ENCODE measurements at regions not wholly inside any gene's neighbourhood (a gene's known extent, or its start where the extent isn't known, plus 50 kb on each side); places are given as distances from the start of the nearest gene placed in this dataset.

DNA sequence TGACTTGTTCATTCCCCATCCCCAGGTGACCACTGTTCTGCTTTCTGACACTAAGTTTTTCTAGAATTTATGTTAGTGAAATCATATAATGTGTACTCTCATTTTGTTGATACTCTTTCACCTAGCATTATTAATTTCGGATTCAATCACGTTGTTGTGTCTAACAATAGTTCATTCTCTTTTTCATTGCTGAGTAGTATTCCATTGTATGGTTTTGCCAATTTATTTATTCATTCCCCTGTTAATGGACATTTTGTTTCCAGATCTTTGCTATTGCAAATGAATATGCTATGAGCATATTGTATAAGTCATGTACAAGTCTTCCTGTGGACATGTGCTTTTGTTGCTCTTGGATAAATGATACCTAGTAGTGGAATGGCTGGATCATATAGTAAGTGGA is 146.4 kb downstream of the FAM204A start:
- no peak for DNase-seq (ENCODE audit: low spot score)
- intact Hi-C loops (cut with DNase I), result no loop called here

GRCh38 chr10:118193642-118194041 is 146.9 kb upstream of the RAB11FIP2 start:
- intact Hi-C loops (cut with DNase I), result no loop called here
- no peak for DNase-seq (ENCODE audit: low spot score)

DNA sequence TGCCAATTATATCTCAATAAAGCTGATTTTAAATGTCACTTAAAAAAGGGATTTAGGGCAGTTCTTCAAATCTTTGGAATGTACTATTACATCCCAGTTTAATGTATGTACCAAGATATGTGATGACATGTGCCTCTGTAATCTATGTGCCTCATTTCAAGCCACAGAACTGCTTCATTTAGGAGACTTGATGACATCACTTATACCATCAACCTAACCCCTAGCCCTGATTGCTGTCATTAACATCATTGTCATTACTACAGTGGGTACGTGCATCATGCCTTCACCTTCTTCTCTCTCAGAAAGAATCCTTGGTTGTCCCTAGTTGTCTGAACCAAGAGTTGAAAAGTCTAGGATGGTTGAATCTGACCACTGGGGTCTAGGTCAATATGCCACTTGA is 134.3 kb upstream of the RAB11FIP2 start:
- intact Hi-C loops (cut with DNase I), result no loop called here
- no peak for DNase-seq (ENCODE audit: low spot score)

DNA sequence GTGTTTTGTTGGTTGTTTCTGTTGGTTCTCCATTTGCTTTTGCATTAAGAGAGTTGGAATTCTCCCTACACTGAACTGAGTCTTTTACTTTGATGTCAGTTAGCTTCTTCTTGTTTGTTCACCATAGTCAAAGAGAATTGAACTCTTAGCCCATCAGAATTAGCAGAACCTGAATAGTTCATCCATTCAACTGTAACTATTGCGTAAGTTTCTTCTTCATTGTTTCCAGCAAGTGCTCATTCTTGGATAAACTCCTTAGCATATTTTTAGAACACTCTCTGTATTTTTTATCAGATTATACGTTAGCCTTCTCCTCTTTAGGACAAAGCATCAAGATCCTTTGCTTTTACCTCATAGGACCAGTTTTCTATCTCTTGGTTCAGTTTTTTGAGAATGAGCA is 128.4 kb upstream of the RAB11FIP2 start:
- no peak for DNase-seq (ENCODE audit: low spot score)
- intact Hi-C loops (cut with DNase I), result no loop called here

- intact Hi-C loops (cut with DNase I), result no loop called here
- DNase-seq (ENCODE audit: low spot score), result no peak
Measured at GRCh38 chr10:118173296-118173695, 126.6 kb upstream of the RAB11FIP2 start.

DNA sequence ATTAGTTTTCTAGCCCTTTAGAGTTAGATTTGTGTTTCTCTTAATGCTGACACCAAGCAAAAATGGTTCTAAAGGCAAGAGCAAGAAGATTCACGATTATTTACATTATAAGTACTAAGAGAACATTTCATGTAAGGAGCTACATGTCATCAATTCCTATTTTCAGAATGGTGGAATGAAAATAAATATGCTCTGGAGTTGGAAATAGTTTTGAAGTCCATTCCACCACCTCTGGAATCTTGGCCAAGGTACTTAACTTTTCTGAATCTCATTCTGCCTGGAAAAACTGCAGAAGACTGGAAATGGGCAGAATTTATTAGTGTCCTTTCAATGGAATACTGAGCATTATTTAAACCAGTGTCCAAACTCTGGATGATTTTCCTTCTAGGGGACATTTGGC is 125.1 kb upstream of the RAB11FIP2 start:
- DNase-seq (ENCODE audit: low spot score), result no peak
- intact Hi-C loops (cut with DNase I), result no loop called here

GRCh38 chr10:118167056-118167700 is 120.4 kb upstream of the RAB11FIP2 start:
- intact Hi-C loops (cut with DNase I), result no loop called here
- DNase-seq (ENCODE audit: low spot score), result no peak

- intact Hi-C loops (cut with DNase I), result no loop called here
- DNase-seq (ENCODE audit: low spot score), result no peak
Measured at GRCh38 chr10:118163217-118163616, 116.5 kb upstream of the RAB11FIP2 start.

GRCh38 chr10:118161461-118162246 is 114.9 kb upstream of the RAB11FIP2 start:
- no peak for DNase-seq (ENCODE audit: low spot score)
- intact Hi-C loops (cut with DNase I), result no loop called here

DNA sequence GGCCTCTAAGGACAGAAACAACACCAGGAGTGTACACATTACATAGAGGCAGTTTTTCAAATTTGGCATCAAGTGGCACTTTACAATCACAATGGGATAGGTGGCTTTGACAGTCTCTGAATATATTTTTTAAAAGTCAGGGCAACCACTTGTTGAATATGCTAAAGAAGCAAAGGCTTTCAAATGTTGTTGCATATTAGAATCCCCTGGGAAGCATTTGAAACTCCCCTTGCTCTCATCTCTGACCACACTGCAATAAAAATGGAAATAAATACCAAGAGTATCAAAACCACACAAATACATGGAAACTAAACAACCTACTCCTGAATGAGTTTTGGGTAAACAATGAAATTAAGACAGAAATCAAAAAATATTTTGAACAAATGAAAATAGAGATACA is 106.5 kb upstream of the RAB11FIP2 start:
- intact Hi-C loops (cut with DNase I), result no loop called here
- no peak for DNase-seq (ENCODE audit: low spot score)

GRCh38 chr10:118151461-118151860 is 104.7 kb upstream of the RAB11FIP2 start:
- intact Hi-C loops (cut with DNase I), result no loop called here
- DNase-seq (ENCODE audit: low spot score), result no peak

- intact Hi-C loops (cut with DNase I), result no loop called here
- no peak for DNase-seq (ENCODE audit: low spot score)
Measured at GRCh38 chr10:118148247-118148646, 101.5 kb upstream of the RAB11FIP2 start.

GRCh38 chr10:118145256-118145655 is 98.5 kb upstream of the RAB11FIP2 start:
- DNase-seq (ENCODE audit: low spot score), result no peak
- intact Hi-C loops (cut with DNase I), result no loop called here

DNA sequence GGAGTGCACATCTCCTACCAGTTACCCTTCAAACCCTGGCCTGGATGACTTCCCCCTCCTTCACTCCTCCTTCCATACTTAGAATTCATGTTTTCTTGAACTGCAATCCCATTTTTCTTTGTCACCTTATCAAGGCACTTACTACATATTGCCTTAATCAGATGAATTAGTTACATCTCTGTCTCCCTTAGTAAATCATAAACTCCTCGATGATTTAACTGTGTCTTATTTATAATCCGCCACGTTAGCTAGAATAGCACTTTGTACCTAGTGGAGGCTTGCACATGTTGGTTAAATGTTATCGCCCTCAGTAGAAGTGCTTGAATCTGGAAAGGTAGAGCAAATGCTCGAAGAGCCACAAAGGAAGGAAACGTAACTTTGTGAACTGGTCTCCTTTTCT is 94.7 kb upstream of the RAB11FIP2 start:
- DNase-seq (ENCODE audit: low spot score), result no peak
- intact Hi-C loops (cut with DNase I), result no loop called here

GRCh38 chr10:118139321-118139720 is 92.6 kb upstream of the RAB11FIP2 start:
- DNase-seq (ENCODE audit: low spot score), result no peak
- intact Hi-C loops (cut with DNase I), result no loop called here

- intact Hi-C loops (cut with DNase I), result no loop called here
- no peak for DNase-seq (ENCODE audit: low spot score)
Measured at GRCh38 chr10:118128675-118129074, 81.9 kb upstream of the RAB11FIP2 start.

DNA sequence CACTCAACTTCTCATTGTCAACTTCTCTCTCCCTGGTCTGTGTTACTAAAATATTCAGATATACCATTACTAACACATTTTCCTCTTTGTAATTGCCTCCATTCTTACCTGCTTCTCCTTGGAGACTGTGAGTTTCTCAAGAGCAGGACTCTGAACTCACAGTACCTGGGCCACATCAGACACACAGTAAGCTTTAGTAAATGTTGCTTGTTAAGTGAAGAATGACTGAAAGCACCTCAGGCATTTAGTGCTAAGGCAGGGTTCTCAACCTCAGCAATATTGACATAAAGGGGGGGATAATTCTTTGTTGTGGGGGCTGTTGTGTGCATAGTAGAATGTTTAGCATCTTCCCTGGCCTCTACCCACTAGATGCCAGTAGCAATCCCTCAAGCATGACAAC is 72.0 kb upstream of the RAB11FIP2 start:
- DNase-seq (ENCODE audit: low spot score), result no peak
- intact Hi-C loops (cut with DNase I), result no loop called here

DNA sequence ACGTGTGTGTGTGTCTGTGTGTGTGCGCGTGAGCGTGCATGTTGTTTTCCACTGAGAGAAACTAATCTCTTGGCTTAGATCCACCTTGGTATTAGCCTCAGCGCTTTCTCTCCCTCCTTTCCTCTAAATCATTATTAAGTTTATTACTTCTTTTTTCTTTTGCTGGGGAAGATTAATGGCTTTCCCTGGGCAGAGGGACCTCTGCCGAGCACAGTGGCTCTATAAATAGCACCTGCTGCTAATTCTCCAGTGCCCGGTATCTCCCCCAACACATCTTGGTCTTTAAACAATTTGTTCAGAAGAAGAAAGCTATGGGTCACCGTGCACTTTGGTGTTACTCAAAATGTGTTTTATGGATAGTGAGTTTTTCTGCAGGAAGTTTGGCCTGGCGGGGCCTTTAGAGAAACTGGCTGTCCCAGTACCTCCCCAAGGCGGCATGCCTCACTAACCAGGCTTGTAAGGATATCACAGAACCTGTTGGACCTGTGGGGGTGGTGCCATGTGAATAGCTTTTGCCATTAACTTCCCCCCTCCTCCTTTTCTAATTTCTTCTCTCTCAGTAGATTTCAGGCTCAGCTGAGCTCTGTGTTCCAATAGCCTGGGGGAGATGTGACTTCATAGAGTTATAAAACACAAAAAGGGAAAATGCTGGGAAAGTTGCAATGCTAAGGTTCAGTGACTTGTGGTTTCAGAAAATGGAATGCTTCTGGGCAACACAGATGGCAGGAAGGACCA is 70.1 kb upstream of the RAB11FIP2 start:
- intact Hi-C loops (cut with DNase I), result no loop called here
- no peak for DNase-seq (ENCODE audit: low spot score)

DNA sequence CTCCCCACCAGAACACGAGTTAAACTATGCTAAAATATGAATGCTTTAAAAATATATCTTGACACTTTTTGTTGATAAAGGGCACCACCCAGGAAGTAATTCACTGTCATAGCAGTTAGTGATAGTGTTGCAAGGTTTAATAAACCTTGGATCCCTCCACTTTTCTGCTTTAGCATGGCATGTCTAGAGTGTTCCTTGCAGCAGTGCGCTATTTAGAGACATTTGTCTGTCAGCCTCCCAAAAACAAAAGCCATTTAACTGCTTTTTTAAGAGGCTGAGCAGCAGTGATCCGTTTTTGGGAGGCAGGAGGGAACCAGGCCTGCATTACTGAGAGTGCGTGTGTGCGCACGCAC is 69.6 kb upstream of the RAB11FIP2 start:
- DNase-seq (ENCODE audit: low spot score), result no peak
- intact Hi-C loops (cut with DNase I), result no loop called here

- intact Hi-C loops (cut with DNase I), result no loop called here
- DNase-seq (ENCODE audit: low spot score), result no peak
Measured at GRCh38 chr10:118115701-118116100, 69.0 kb upstream of the RAB11FIP2 start.

- intact Hi-C loops (cut with DNase I), result no loop called here
- DNase-seq (ENCODE audit: low spot score), result no peak
Measured at GRCh38 chr10:118114992-118115391, 68.3 kb upstream of the RAB11FIP2 start.
